H1 (cell line): ENCODE measurements at regions not wholly inside any gene's neighbourhood (a gene's known extent, or its start where the extent isn't known, plus 50 kb on each side); places are given as distances from the start of the nearest gene placed in this dataset. TPM values are rescaled to one million over a fixed set of nuclear protein-coding genes. Genes with fewer than 3 reads are reported as not detected.

Experiments used
- CTCF ChIA-PET: fragments of 300-600 bp; sonication (Branson Sonifier 250); formaldehyde crosslinking; loops from one replicate; lab custom pipeline; 2021; ENCODE audit not compliant: partially characterized antibody; lab: Charles Lee
- POLR2A ChIA-PET: fragments of 300-600 bp; sonication (Branson Sonifier 250); formaldehyde crosslinking; loops from one replicate; lab custom pipeline; 2021; ENCODE audit warnings: inconsistent platforms; ENCODE audit not compliant: partially characterized antibody; lab: Charles Lee
- DNase-seq, 2 experiments: peaks; one replicate each; pipeline versions ENCODE4 v3.0.0 to v3.0.0-alpha.2; 2010 to 2022; ENCODE audit warnings: low spot score in 2 of 2, low read depth in 1 of 2, mixed read lengths in 1 of 2
- FAIRE-seq: peaks from 2 replicates; lab custom pipeline; 2011; peaks lifted over from hg19 to GRCh38; lab: Jason Lieb, UNC
- H2AFZ ChIP-seq: 2 replicates; pipeline ENCODE4 v1.8.1; 2012; ENCODE audit warnings: low read length, inconsistent platforms
- H2AK5ac ChIP-seq: 2 replicates; pipeline ENCODE4 v1.6.1; 2013; ENCODE audit warnings: low read depth, low read length
- H2BK120ac ChIP-seq: replicated peaks from 2 replicates; pipeline ENCODE3; 2013; ENCODE audit warnings: low read depth, low read length, inconsistent platforms
- H2BK12ac ChIP-seq: 2 replicates; pipeline ENCODE4 v1.6.1; 2013; ENCODE audit warnings: low read depth, low read length
- H2BK15ac ChIP-seq: 2 replicates; pipeline ENCODE4 v1.6.1; 2013; ENCODE audit warnings: low read length
- H2BK20ac ChIP-seq: 2 replicates; pipeline ENCODE4 v1.6.1; 2013; ENCODE audit warnings: low read length
- H2BK5ac ChIP-seq: 2 replicates; pipeline ENCODE4 v1.6.1; 2013; ENCODE audit warnings: low read depth, low read length
- H3K14ac ChIP-seq: 2 replicates; pipeline ENCODE4 v1.6.1; 2013; ENCODE audit warnings: inconsistent platforms; ENCODE audit not compliant: insufficient read length
- H3K18ac ChIP-seq: 2 replicates; pipeline ENCODE4 v1.6.1; 2013; ENCODE audit warnings: low read length; ENCODE audit errors: extremely low read depth
- H3K23ac ChIP-seq: 2 replicates; pipeline ENCODE4 v1.6.1; 2013; ENCODE audit warnings: inconsistent platforms; ENCODE audit not compliant: insufficient read length
- H3K23me2 ChIP-seq: 2 replicates; pipeline ENCODE4 v1.6.1; 2013; ENCODE audit warnings: low read depth, low read length
- H3K27ac ChIP-seq: 2 replicates; pipeline ENCODE4 v1.6.1; 2011; ENCODE audit warnings: low read depth, low read length, inconsistent platforms
- H3K27me3 ChIP-seq, 4 experiments: replicated peaks in 1 of 4; 1 replicate in 1 of 4; 2 replicates in 3 of 4; pipeline versions ENCODE4 v1.6.1 to v1.8.1; 2011 to 2013; ENCODE audit warnings: low read length in 3 of 4, mild to moderate bottlenecking in 3 of 4, inconsistent platforms in 2 of 4, mixed read lengths in 2 of 4, moderate library complexity in 1 of 4; ENCODE audit not compliant: control insufficient read depth in 3 of 4, insufficient read depth in 3 of 4; ENCODE audit errors: extremely low read depth in 1 of 4
- H3K36me3 ChIP-seq, 4 experiments: 2 replicates each; pipeline versions ENCODE4 v1.6.1 to v1.8.1; 2011 to 2013; ENCODE audit warnings: mild to moderate bottlenecking in 4 of 4, low read length in 3 of 4, moderate library complexity in 2 of 4, control low read depth in 1 of 4, inconsistent platforms in 1 of 4; ENCODE audit not compliant: insufficient read depth in 4 of 4, control insufficient read depth in 2 of 4
- H3K4ac ChIP-seq: replicated peaks from 2 replicates; pipeline ENCODE3; 2013; ENCODE audit warnings: low read length, low read depth, mixed read lengths, inconsistent platforms; ENCODE audit not compliant: insufficient read length
- H3K4me1 ChIP-seq, 4 experiments: replicated peaks in 1 of 4; 1 replicate in 1 of 4; 2 replicates in 3 of 4; pipeline versions ENCODE4 v1.6.1 to v1.8.1; 2011 to 2013; ENCODE audit warnings: low read length in 3 of 4, inconsistent platforms in 2 of 4, mixed read lengths in 1 of 4; ENCODE audit not compliant: insufficient read depth in 4 of 4, control insufficient read depth in 3 of 4
- H3K4me2 ChIP-seq, 2 experiments: 2 replicates each; pipeline versions ENCODE4 v1.6.1 to v1.8.1; 2011 to 2013; ENCODE audit warnings: low read depth in 2 of 2, low read length in 2 of 2, control low read depth in 1 of 2, inconsistent platforms in 1 of 2, mild to moderate bottlenecking in 1 of 2; ENCODE audit not compliant: insufficient read depth in 1 of 2
- H3K4me3 ChIP-seq, 4 experiments: fragments of 200-600, 300-600 bp in 1 of 4; sonication (generic), shearing (Covaris generic), sonication (Bioruptor Twin) in 1 of 4; 2 replicates each; pipeline versions ENCODE4 v1.5.1 to v1.8.1; 2011 to 2016; ENCODE audit warnings: low read length in 4 of 4, low read depth in 3 of 4, control low read depth in 2 of 4, inconsistent platforms in 2 of 4, mild to moderate bottlenecking in 2 of 4, mixed read lengths in 1 of 4, moderate library complexity in 1 of 4; ENCODE audit not compliant: insufficient read depth in 2 of 4; ENCODE audit errors: extremely low read depth in 1 of 4
- H3K56ac ChIP-seq: replicated peaks from 2 replicates; pipeline ENCODE3; 2013; ENCODE audit warnings: low read depth, mild to moderate bottlenecking, mixed read lengths, low read length, inconsistent platforms; ENCODE audit not compliant: insufficient read length
- H3K79me1 ChIP-seq: 2 replicates; pipeline ENCODE4 v1.6.1; 2013; ENCODE audit warnings: low read depth, low read length, control low read depth
- H3K79me2 ChIP-seq, 2 experiments: 2 replicates each; pipeline versions ENCODE4 v1.6.1 to v1.8.1; 2012 to 2013; ENCODE audit warnings: low read length in 2 of 2, mild to moderate bottlenecking in 2 of 2, inconsistent platforms in 1 of 2; ENCODE audit not compliant: insufficient read depth in 2 of 2, control insufficient read depth in 1 of 2
- H3K9ac ChIP-seq, 4 experiments: replicated peaks in 1 of 4; 1 replicate in 1 of 4; 2 replicates in 3 of 4; pipeline versions ENCODE4 v1.6.1 to v1.8.1; 2011 to 2013; ENCODE audit warnings: low read depth in 3 of 4, low read length in 3 of 4, control low read depth in 2 of 4, mild to moderate bottlenecking in 2 of 4, moderate library complexity in 2 of 4, inconsistent platforms in 1 of 4; ENCODE audit errors: extremely low read depth in 1 of 4
- H3K9me3 ChIP-seq, 2 experiments: 2 replicates each; pipeline versions ENCODE4 v1.6.1 to v1.8.1; 2012 to 2013; ENCODE audit warnings: mild to moderate bottlenecking in 2 of 2, moderate library complexity in 2 of 2, control low read depth in 1 of 2, inconsistent platforms in 1 of 2, low read depth in 1 of 2, low read length in 1 of 2, mixed read lengths in 1 of 2; ENCODE audit not compliant: insufficient read depth in 2 of 2
- H4K20me1 ChIP-seq, 2 experiments: replicated peaks in 1 of 2; 2 replicates each; pipeline versions ENCODE3 to v1.8.1; 2011 to 2013; ENCODE audit warnings: inconsistent platforms in 2 of 2, low read length in 2 of 2, mild to moderate bottlenecking in 1 of 2; ENCODE audit not compliant: insufficient read depth in 2 of 2, control insufficient read depth in 1 of 2
- H4K5ac ChIP-seq: 2 replicates; pipeline ENCODE4 v1.6.1; 2013; ENCODE audit warnings: low read length, low read depth, mixed read lengths, inconsistent platforms; ENCODE audit not compliant: insufficient read length
- H4K8ac ChIP-seq: 2 replicates; pipeline ENCODE4 v1.8.0; 2013; ENCODE audit warnings: mild to moderate bottlenecking, moderate library complexity, low read length, inconsistent platforms; ENCODE audit not compliant: insufficient read depth; ENCODE audit errors: extremely low read depth
- H4K91ac ChIP-seq: replicated peaks from 2 replicates; pipeline ENCODE3; 2013; ENCODE audit warnings: low read length, mixed read lengths, inconsistent platforms; ENCODE audit not compliant: insufficient read length
- CBX5 ChIP-seq: fragments of 300-800, 300-1000 bp; sonication (generic); IDR thresholded peaks from 2 replicates; pipeline ENCODE4 v1.7.1; 2016; ENCODE audit warnings: antibody characterized with exemption, low read length, low read depth
- KDM5A ChIP-seq: fragments of 200-600 bp; IDR thresholded peaks from 2 replicates; pipeline ENCODE4 v1.7.1; 2012; ENCODE audit warnings: mild to moderate bottlenecking, low read length, inconsistent platforms, mixed read lengths
- ZNF274 ChIP-seq: IDR thresholded peaks from 2 replicates; pipeline ENCODE4 v1.7.0; 2012; ENCODE audit warnings: low read length, borderline replicate concordance; ENCODE audit errors: extremely low read depth
- WGBS, 2 experiments: shearing (Covaris generic) in 1 of 2; methylation state at CpG; one replicate each; pipeline versions ENCODE4 v1.1.6 to v1.1.7; 2013 to 2015; ENCODE audit warnings: low lambda C conversion rate in 2 of 2, mixed read lengths in 2 of 2, inconsistent platforms in 1 of 2, low coverage in 1 of 2, missing lambda C conversion rate in 1 of 2; ENCODE audit not compliant: insufficient replicate concordance in 2 of 2, insufficient coverage in 1 of 2, insufficient read length in 1 of 2; ENCODE audit errors: extremely low coverage in 1 of 2, missing lambda C conversion rate in 1 of 2; 5-methylcytosine and 5-hydroxymethylcytosine counted together
- small RNA-seq: library from polyadenylated mRNA; stranded (forward); fragments of <200 nt; extraction: miRNeasy Mini kit (QIAGEN cat#:217004); gene quantifications from one replicate; pipeline ENCODE3, GENCODE V24; 2013; ENCODE audit not compliant: insufficient read depth

GRCh38 chr11:30174265-30175020 lies 56.4 kb upstream of the FSHB start:
- Histone ChIP-seq H3K14ac (no peak overlapping the region), H4K20me1 (no peaks in the 10 kb centered on the region), H3K4ac (no peak overlapping the region), H3K23me2 (no peaks in the 10 kb centered on the region), H3K27me3 (no peaks in the 10 kb centered on the region), H4K5ac (no peak overlapping the region), H3K9me3 (peaks cover 19 to 21% of the 10 kb centered on the region in 2 experiments), H2BK5ac (no peak overlapping the region), H3K79me1 (no peaks in the 10 kb centered on the region), H3K9ac (no peak overlapping the region), H3K23ac (no peak overlapping the region), H3K36me3 (0 out of 8 replicates have a peak, but pooled peaks cover 0 to 2% (median 0%) of the 10 kb centered on the region in 4 experiments), H2BK120ac (no peak overlapping the region), H2BK12ac (no peak overlapping the region), H3K27ac (no peak overlapping the region), H2AK5ac (no peak overlapping the region), H3K4me1 (no peaks in the 10 kb centered on the region), H2BK20ac (no peak overlapping the region), H3K18ac (no peak overlapping the region), H3K79me2 (no peaks in the 10 kb centered on the region), H4K91ac (no peak overlapping the region), H2BK15ac (no peak overlapping the region), H3K56ac (no peak overlapping the region), H3K4me2 (no peak overlapping the region), H3K4me3 (no peak overlapping the region), H4K8ac (no peak overlapping the region), H2AFZ (no peak overlapping the region)
- DNase-seq (no peak), FAIRE-seq (no peak)
- ChIA-PET CTCF (interaction anchor here (0.6 to 4.6 kb wide), 4 partner anchors 21 to 67 kb away, joined by 3 to 29 read pairs (median 4); no protein-coding TSS in a partner anchor), POLR2A (no interaction called here)
- WGBS, 2 experiments, result 87% methylated on average over 2 of the region's 2 CpGs; no CpG with 5 or more reads in 1 of the 2 experiments
- no peak for TF ChIP-seq KDM5A
- TF ChIP-seq CBX5, result no peak
- TF ChIP-seq ZNF274, result no peak

Small RNAs in the stretch of these regions (small RNA-seq; reads per million reads assigned to genes)
- not detected for gene AL358944.1
